Prostate gland (tissue), 2 donors: ENCODE measurements at regions not wholly inside any gene's neighbourhood (a gene's known extent, or its start where the extent isn't known, plus 50 kb on each side); places are given as distances from the start of the nearest gene placed in this dataset.

Source experiments
- DNase-seq: peaks from one replicate; pipeline ENCODE4 v3.0.0-alpha.2; 2019; ENCODE audit warnings: low spot score
- H3K27ac ChIP-seq, 2 donors: fragments of 200-600 bp; sonication (generic); 2 replicates each; pipeline ENCODE4 v1.5.1; 2017 to 2019
- H3K27me3 ChIP-seq: fragments of 200-600 bp; sonication (generic); replicated peaks from 2 replicates; pipeline ENCODE4 v1.5.1; 2019; ENCODE audit not compliant: insufficient read depth
- H3K36me3 ChIP-seq, 2 donors: fragments of 200-600 bp; sonication (generic); 1 replicate in 1 of 2; 2 replicates in 1 of 2; pipeline versions ENCODE4 v1.5.1 to v1.8.1; 2017 to 2019
- H3K4me1 ChIP-seq: fragments of 200-600 bp; sonication (generic); replicated peaks from 2 replicates; pipeline ENCODE4 v1.5.1; 2019
- H3K4me3 ChIP-seq, 2 donors: fragments of 200-600 bp; sonication (generic); 2 replicates each; pipeline ENCODE4 v1.5.1; 2017 to 2019
- H3K9me3 ChIP-seq: fragments of 200-600 bp; sonication (generic); 2 replicates; pipeline ENCODE4 v1.5.1; 2017
- POLR2A ChIP-seq: fragments of 450-650 bp; IDR thresholded peaks from one replicate; pipeline ENCODE4 v1.6.1; 2016; ENCODE audit warnings: antibody characterized with exemption, mild to moderate bottlenecking
- POLR2AphosphoS5 ChIP-seq: sonication (generic); formaldehyde crosslinking; IDR thresholded peaks from one replicate; pipeline ENCODE4 v1.6.1; 2017; ENCODE audit warnings: antibody characterized with exemption
- WGBS: methylation state at CpG from one replicate; pipeline ENCODE4 v1.1.5; 2018; 5-methylcytosine and 5-hydroxymethylcytosine counted together
- intact Hi-C: fragments of 100-400 bp; cut with DNase I; formaldehyde crosslinking; loops from one replicate; pipeline ENCODE4 v1.14.2; 2022
- TF ChIP-seq, protein P1 (sequence below), 4 experiments: fragments of 200-600 bp in 2 of 4; fragments of 450-650 bp in 2 of 4; sonication (generic) in 2 of 4; IDR thresholded peaks; 1 replicate in 3 of 4; 2 replicates in 1 of 4; pipeline ENCODE4 v1.5.1; 2016 to 2019; ENCODE audit warnings: antibody characterized with exemption in 4 of 4, mild to moderate bottlenecking in 2 of 4, moderate library complexity in 2 of 4

DNA sequence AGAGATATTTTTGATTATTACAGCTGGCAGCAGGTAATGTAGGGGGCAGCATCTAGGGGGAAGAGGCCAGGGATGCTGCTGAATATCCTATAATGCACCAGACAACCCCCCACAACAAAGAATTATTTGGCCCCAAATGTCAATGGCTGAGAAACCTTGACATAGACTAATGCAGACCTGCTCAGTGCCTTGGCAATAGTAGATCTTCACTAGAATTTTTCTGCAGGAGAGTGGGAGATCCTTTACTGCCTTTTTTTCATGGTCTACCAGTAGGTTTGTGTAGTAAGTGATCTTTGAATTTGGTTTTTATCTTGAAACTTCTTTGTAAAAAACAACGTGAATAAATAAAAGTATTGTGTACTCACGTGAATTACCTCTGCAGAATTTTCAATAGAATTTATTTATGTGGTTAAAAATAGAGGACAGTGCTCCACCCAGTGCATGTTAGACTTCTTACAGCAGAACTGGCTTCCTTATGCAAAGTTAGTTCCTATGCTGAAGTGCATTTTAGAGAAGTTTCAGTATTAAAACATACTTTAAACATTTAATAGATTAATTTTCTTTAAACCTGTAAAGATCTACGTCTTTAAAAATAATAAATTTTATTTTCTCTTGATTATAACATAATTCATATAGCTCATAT is 199.6 kb upstream of the HDAC9 start:
- Histone ChIP-seq H3K4me1 (no peaks in the 10 kb centered on the region), H3K27ac (no peak overlapping the region), H3K36me3 (no peaks in the 10 kb centered on the region), H3K9me3 (no peaks in the 10 kb centered on the region), H3K27me3 (no peaks in the 10 kb centered on the region), H3K4me3 (no peak overlapping the region)
- DNase-seq, result no peak
- intact Hi-C loops, result loop anchor here (10.0 kb wide), 1 partner anchor 71 kb away; no protein-coding TSS in a partner anchor
- 81% methylated on average over 3 of the region's 3 CpGs for WGBS
- TF ChIP-seq, protein P1, sequence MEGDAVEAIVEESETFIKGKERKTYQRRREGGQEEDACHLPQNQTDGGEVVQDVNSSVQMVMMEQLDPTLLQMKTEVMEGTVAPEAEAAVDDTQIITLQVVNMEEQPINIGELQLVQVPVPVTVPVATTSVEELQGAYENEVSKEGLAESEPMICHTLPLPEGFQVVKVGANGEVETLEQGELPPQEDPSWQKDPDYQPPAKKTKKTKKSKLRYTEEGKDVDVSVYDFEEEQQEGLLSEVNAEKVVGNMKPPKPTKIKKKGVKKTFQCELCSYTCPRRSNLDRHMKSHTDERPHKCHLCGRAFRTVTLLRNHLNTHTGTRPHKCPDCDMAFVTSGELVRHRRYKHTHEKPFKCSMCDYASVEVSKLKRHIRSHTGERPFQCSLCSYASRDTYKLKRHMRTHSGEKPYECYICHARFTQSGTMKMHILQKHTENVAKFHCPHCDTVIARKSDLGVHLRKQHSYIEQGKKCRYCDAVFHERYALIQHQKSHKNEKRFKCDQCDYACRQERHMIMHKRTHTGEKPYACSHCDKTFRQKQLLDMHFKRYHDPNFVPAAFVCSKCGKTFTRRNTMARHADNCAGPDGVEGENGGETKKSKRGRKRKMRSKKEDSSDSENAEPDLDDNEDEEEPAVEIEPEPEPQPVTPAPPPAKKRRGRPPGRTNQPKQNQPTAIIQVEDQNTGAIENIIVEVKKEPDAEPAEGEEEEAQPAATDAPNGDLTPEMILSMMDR (IDR thresholded peaks at IDR 0.05), result no peak
- no peak for TF ChIP-seq POLR2A
- TF ChIP-seq POLR2AphosphoS5, result no peak

DNA sequence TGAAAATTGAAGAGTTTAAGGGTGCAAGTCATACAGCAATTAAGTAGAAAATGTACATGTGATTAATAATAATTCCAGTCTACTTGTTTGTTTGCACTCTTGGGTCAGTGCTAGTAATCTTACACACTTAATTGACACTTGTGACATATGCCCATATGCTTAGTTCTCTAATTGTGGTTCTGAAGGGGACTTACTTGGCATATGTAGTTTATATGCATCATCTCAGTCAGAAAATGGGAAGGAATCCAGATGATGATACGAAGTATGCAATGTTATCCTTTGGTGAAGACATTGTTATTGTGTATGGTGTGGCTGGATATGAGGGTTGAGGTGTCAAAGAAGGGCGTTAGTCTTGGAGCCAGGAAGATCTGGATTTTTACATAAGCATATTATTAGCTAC is 193.5 kb upstream of the HDAC9 start:
- DNase-seq, result no peak
- no peaks in the 10 kb centered on the region for H3K27me3 ChIP-seq
- no peak overlapping the region for H3K4me3 ChIP-seq
- no peak overlapping the region for H3K27ac ChIP-seq
- H3K36me3 ChIP-seq, result no peaks in the 10 kb centered on the region
- intact Hi-C loops, result no loop called here
- no peaks in the 10 kb centered on the region for H3K9me3 ChIP-seq
- no peak for TF ChIP-seq POLR2A
- TF ChIP-seq, protein P1 (IDR thresholded peaks at IDR 0.05), result no peak
- no peak for TF ChIP-seq POLR2AphosphoS5
- WGBS, result 62% methylated on average over 2 of the region's 2 CpGs
- no peaks in the 10 kb centered on the region for H3K4me1 ChIP-seq

DNA sequence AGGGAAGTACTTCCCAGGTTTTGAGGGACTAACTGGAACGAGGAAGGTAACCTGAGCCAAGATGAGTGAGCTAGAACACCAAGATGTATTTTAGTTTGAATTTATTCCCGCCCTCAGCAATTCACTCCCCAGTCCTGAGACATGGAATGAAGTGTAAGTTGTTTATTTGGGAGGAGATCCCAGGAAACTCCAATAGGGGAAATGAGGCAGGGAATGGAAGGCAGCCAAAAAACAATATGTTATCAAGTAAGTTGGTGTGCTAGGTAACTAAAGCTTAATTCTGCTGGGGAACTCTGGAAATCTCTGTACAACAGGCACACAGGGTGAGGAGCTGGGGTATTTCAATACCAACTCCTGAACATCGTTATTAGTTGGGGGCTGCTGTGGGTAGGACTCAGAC is 189.7 kb upstream of the HDAC9 start:
- 79% methylated on average over 3 of the region's 3 CpGs for WGBS
- TF ChIP-seq POLR2AphosphoS5, result no peak
- TF ChIP-seq, protein P1 (IDR thresholded peaks at IDR 0.05), result no peak
- TF ChIP-seq POLR2A, result no peak

DNA sequence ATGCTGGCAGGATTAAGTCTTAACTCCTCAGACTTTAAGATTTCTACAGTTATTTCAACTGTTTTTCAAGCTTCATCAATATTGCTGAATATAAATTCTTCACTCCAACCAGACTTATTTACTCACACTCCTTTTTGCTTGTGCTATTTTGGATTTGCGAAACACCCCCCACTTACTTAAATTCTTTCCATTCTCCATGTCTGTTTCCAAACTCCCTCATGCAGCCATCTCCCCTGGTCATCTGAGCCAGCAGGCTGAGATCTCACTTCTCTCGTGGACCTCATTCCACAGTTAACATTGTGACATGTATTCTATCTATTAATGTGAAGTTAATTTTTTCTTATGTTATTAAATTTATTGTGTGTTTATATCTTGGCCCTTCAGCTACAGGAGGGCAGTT is 188.9 kb upstream of the HDAC9 start:
- Histone ChIP-seq H3K9me3 (no peaks in the 10 kb centered on the region), H3K4me3 (no peak overlapping the region), H3K27ac (no peak overlapping the region), H3K27me3 (no peaks in the 10 kb centered on the region), H3K4me1 (no peaks in the 10 kb centered on the region), H3K36me3 (no peaks in the 10 kb centered on the region)
- intact Hi-C loops, result no loop called here
- no peak for DNase-seq
- 82% methylated on average over 2 of the region's 2 CpGs for WGBS
- TF ChIP-seq, protein P1 (IDR thresholded peaks at IDR 0.05), result no peak
- no peak for TF ChIP-seq POLR2A
- no peak for TF ChIP-seq POLR2AphosphoS5

More for the DNA sequence above, 189.7 kb upstream of the HDAC9 start:
- intact Hi-C loops, result no loop called here
- Histone ChIP-seq H3K27ac (no peak overlapping the region), H3K27me3 (no peaks in the 10 kb centered on the region), H3K4me1 (no peaks in the 10 kb centered on the region), H3K9me3 (no peaks in the 10 kb centered on the region), H3K4me3 (no peak overlapping the region), H3K36me3 (no peaks in the 10 kb centered on the region)
- DNase-seq, result no peak

DNA sequence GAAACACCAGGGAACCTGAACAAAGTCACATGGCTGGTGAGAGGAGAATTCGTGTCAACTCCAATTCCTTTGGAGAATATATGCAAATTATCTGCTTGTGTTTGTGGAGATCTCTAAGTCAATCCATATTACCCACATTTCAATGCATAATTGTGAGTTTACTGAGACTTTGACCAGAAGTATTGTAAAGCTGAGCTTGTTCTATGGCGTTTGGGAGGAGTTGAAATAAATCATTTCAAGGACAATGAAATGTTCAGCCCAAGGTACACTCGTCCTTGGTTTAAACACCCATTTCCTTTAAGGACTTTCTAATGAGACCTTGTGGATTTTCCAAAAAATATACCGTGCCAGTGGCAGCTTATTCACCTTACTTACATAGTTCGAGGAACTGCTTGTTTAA is 186.6 kb upstream of the HDAC9 start:
- H3K9me3 ChIP-seq, result no peaks in the 10 kb centered on the region
- no peak overlapping the region for H3K4me3 ChIP-seq
- TF ChIP-seq POLR2AphosphoS5, result no peak
- TF ChIP-seq, protein P1 (IDR thresholded peaks at IDR 0.05), result no peak
- TF ChIP-seq POLR2A, result no peak
- no peaks in the 10 kb centered on the region for H3K4me1 ChIP-seq
- no peak for DNase-seq
- H3K36me3 ChIP-seq, result no peaks in the 10 kb centered on the region
- no peaks in the 10 kb centered on the region for H3K27me3 ChIP-seq
- H3K27ac ChIP-seq, result no peak overlapping the region
- intact Hi-C loops, result no loop called here
- 36% methylated on average over 5 of the region's 5 CpGs for WGBS
